Occipital lobe (tissue), 1 donor: ENCODE measurements at regions not wholly inside any gene's neighbourhood (a gene's known extent, or its start where the extent isn't known, plus 50 kb on each side); places are given as distances from the start of the nearest gene placed in this dataset.

Source experiments
- DNase-seq: peaks from one replicate; lab custom pipeline; 2025; lab: John Stamatoyannopoulos, UW

GRCh38 chrX:150163956-150164726 lies 199.0 kb upstream of the MAMLD1 start:
- no peak for DNase-seq

- no peak for DNase-seq
Measured at GRCh38 chrX:150164971-150165600, 198.0 kb upstream of the MAMLD1 start.

- no peak for DNase-seq
Measured at GRCh38 chrX:150165776-150166610, 197.1 kb upstream of the MAMLD1 start.

GRCh38 chrX:150167482-150168324 lies 195.4 kb upstream of the MAMLD1 start:
- no peak for DNase-seq

GRCh38 chrX:150182161-150182560 lies 181.0 kb upstream of the MAMLD1 start:
- no peak for DNase-seq

- DNase-seq = no peak
Measured at GRCh38 chrX:150184491-150184890, 178.6 kb upstream of the MAMLD1 start.

- DNase-seq = no peak
Measured at GRCh38 chrX:150185766-150186165, 177.4 kb upstream of the MAMLD1 start.

- no peak for DNase-seq
Measured at GRCh38 chrX:150192816-150193215, 170.3 kb upstream of the MAMLD1 start.

- DNase-seq = no peak
Measured at GRCh38 chrX:150196285-150196684, 166.8 kb upstream of the MAMLD1 start.

- DNase-seq = no peak
Measured at GRCh38 chrX:150197388-150197787, 165.7 kb upstream of the MAMLD1 start.

GRCh38 chrX:150198776-150199175 lies 164.3 kb upstream of the MAMLD1 start:
- no peak for DNase-seq

- no peak for DNase-seq
Measured at GRCh38 chrX:150199181-150199580, 163.9 kb upstream of the MAMLD1 start.

- DNase-seq = no peak
Measured at GRCh38 chrX:150199803-150200202, 163.3 kb upstream of the MAMLD1 start.

- no peak for DNase-seq
Measured at GRCh38 chrX:150200361-150200760, 162.8 kb upstream of the MAMLD1 start.

GRCh38 chrX:150200820-150201287 lies 162.3 kb upstream of the MAMLD1 start:
- DNase-seq = no peak

- no peak for DNase-seq
Measured at GRCh38 chrX:150201391-150201790, 161.7 kb upstream of the MAMLD1 start.

GRCh38 chrX:150201841-150202240 lies 161.3 kb upstream of the MAMLD1 start:
- no peak for DNase-seq

- DNase-seq = no peak
Measured at GRCh38 chrX:150202641-150203247, 160.4 kb upstream of the MAMLD1 start.

GRCh38 chrX:150203248-150203645 lies 159.9 kb upstream of the MAMLD1 start:
- no peak for DNase-seq

GRCh38 chrX:150205011-150205410 lies 158.1 kb upstream of the MAMLD1 start:
- no peak for DNase-seq

GRCh38 chrX:150207733-150208132 lies 155.4 kb upstream of the MAMLD1 start:
- no peak for DNase-seq
